ENCODE measurements at regions not wholly inside any gene's neighbourhood (a gene's known extent, or its start where the extent isn't known, plus 50 kb on each side); places are given as distances from the start of the nearest gene placed in this dataset.

DNA sequence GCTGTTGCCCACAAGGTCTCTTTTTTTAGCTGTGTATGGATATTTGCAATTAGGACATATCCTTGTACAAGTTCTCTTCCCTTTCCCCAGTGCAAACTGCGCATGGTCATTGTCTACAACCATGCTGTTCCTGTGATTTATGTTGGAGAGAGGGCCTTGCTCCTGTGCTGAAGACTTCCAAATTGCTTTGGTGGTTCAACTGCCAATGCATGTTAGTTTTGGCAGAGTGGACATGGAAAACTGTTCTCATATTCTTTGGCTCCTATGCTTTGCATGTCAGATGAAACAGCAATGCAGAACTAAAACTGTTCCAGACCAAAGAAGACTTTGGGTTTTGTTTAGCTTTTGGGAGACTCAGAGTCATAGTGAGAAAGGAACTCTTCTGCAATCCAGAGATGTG, 148.8 kb upstream of the EDNRA start:
- no peak overlapping the region for H3K9ac ChIP-seq (ENCODE audit: insufficient read depth in 1 of 2, low read depth in 2 of 2, low read length in 2 of 2)
- no TSS peak for BruUV-seq (replicated peaks)
- WGBS (ENCODE audit: insufficient coverage, low coverage, missing lambda C conversion rate), result 0% methylated on average over 1 of the region's 1 CpG
- POLR2A ChIA-PET, result no interaction called here
- ATAC-seq (no peak), DNase-seq (ENCODE audit: extremely low read depth in 1 of 4, low spot score in 3 of 4) (no peak), FAIRE-seq (no peak)
- in situ Hi-C loops (cut with MboI), result no loop called here
- H3K9me3 ChIP-seq (replicated peaks; ENCODE audit: control insufficient read depth, insufficient read depth, low read depth, low read length), result no peaks in the 10 kb centered on the region
- intact Hi-C loops (cut with micrococcal nuclease), result no loop called here
- no peak overlapping the region for H2AFZ ChIP-seq (ENCODE audit: low read depth, low read length)
- H3K27me3 ChIP-seq (ENCODE audit: control insufficient read depth in 2 of 2, insufficient read depth in 2 of 2, low read length in 2 of 2), result no peaks in the 10 kb centered on the region
- no peak overlapping the region for H3K4me2 ChIP-seq (ENCODE audit: insufficient read depth, low read length)
- H3K9me1 ChIP-seq (ENCODE audit: control insufficient read depth, insufficient read depth, low read length), result no peaks in the 10 kb centered on the region
- H3K27ac ChIP-seq (ENCODE audit: extremely low read depth, low read depth, low read length), result no peak overlapping the region
- no peaks in the 10 kb centered on the region for H3K4me1 ChIP-seq (replicated peaks in 1 of 2; ENCODE audit: control insufficient read depth in 2 of 2, insufficient read depth in 2 of 2, low read length in 2 of 2)
- H3K4me3 ChIP-seq, result no peak overlapping the region
- no peaks in the 10 kb centered on the region for H3K79me2 ChIP-seq (ENCODE audit: control insufficient read depth, insufficient read depth, low read length)
- no peaks in the 10 kb centered on the region for H4K20me1 ChIP-seq (replicated peaks; ENCODE audit: control insufficient read depth, insufficient read depth, low read length)
- CTCF ChIA-PET (ENCODE audit: low intra/inter-chr PET ratio), result no interaction called here
- H3K36me3 ChIP-seq (ENCODE audit: control insufficient read depth, insufficient read depth, low read length), result no peaks in the 10 kb centered on the region
- TF ChIP-seq SIRT6 (IDR thresholded peaks at IDR 0.05; ENCODE audit: low read depth, low read length), result no peak
- TF ChIP-seq MXI1 (IDR thresholded peaks at IDR 0.05; ENCODE audit: low read depth, low read length), result no peak
- no peak for TF ChIP-seq GATAD2A (IDR thresholded peaks at IDR 0.05)
- TF ChIP-seq SIN3B (IDR thresholded peaks at IDR 0.05; ENCODE audit: low read depth), result no peak
- no peak for TF ChIP-seq KAT7 (CRISPR knock-in tag; IDR thresholded peaks at IDR 0.05; ENCODE audit: borderline replicate concordance)
- no peak for TF ChIP-seq TAF15 (IDR thresholded peaks at IDR 0.05; ENCODE audit: low read depth, low read length)
- TF ChIP-seq, protein P1, sequence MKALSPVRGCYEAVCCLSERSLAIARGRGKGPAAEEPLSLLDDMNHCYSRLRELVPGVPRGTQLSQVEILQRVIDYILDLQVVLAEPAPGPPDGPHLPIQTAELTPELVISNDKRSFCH (CRISPR knock-in tag; IDR thresholded peaks at IDR 0.05), result no peak
- TF ChIP-seq, protein P1 (tag; IDR thresholded peaks at IDR 0.05), result no peak
- no peak for TF ChIP-seq E4F1 (CRISPR knock-in tag; IDR thresholded peaks at IDR 0.05; ENCODE audit: borderline replicate concordance)
- TF ChIP-seq, protein P2, sequence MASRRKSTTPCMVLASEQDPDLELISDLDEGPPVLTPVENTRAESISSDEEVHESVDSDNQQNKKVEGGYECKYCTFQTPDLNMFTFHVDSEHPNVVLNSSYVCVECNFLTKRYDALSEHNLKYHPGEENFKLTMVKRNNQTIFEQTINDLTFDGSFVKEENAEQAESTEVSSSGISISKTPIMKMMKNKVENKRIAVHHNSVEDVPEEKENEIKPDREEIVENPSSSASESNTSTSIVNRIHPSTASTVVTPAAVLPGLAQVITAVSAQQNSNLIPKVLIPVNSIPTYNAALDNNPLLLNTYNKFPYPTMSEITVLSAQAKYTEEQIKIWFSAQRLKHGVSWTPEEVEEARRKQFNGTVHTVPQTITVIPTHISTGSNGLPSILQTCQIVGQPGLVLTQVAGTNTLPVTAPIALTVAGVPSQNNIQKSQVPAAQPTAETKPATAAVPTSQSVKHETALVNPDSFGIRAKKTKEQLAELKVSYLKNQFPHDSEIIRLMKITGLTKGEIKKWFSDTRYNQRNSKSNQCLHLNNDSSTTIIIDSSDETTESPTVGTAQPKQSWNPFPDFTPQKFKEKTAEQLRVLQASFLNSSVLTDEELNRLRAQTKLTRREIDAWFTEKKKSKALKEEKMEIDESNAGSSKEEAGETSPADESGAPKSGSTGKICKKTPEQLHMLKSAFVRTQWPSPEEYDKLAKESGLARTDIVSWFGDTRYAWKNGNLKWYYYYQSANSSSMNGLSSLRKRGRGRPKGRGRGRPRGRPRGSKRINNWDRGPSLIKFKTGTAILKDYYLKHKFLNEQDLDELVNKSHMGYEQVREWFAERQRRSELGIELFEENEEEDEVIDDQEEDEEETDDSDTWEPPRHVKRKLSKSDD (conservative IDR thresholded peaks at IDR 0.05; ENCODE audit: low read length), result no peak
- TF ChIP-seq, protein P3, sequence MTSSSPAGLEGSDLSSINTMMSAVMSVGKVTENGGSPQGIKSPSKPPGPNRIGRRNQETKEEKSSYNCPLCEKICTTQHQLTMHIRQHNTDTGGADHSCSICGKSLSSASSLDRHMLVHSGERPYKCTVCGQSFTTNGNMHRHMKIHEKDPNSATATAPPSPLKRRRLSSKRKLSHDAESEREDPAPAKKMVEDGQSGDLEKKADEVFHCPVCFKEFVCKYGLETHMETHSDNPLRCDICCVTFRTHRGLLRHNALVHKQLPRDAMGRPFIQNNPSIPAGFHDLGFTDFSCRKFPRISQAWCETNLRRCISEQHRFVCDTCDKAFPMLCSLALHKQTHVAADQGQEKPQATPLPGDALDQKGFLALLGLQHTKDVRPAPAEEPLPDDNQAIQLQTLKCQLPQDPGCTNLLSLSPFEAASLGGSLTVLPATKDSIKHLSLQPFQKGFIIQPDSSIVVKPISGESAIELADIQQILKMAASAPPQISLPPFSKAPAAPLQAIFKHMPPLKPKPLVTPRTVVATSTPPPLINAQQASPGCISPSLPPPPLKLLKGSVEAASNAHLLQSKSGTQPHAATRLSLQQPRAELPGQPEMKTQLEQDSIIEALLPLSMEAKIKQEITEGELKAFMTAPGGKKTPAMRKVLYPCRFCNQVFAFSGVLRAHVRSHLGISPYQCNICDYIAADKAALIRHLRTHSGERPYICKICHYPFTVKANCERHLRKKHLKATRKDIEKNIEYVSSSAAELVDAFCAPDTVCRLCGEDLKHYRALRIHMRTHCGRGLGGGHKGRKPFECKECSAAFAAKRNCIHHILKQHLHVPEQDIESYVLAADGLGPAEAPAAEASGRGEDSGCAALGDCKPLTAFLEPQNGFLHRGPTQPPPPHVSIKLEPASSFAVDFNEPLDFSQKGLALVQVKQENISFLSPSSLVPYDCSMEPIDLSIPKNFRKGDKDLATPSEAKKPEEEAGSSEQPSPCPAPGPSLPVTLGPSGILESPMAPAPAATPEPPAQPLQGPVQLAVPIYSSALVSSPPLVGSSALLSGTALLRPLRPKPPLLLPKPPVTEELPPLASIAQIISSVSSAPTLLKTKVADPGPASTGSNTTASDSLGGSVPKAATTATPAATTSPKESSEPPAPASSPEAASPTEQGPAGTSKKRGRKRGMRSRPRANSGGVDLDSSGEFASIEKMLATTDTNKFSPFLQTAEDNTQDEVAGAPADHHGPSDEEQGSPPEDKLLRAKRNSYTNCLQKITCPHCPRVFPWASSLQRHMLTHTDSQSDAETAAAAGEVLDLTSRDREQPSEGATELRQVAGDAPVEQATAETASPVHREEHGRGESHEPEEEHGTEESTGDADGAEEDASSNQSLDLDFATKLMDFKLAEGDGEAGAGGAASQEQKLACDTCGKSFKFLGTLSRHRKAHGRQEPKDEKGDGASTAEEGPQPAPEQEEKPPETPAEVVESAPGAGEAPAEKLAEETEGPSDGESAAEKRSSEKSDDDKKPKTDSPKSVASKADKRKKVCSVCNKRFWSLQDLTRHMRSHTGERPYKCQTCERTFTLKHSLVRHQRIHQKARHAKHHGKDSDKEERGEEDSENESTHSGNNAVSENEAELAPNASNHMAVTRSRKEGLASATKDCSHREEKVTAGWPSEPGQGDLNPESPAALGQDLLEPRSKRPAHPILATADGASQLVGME (CRISPR knock-in tag; IDR thresholded peaks at IDR 0.05), result no peak
- no peak for TF ChIP-seq PHB2 (IDR thresholded peaks at IDR 0.05; ENCODE audit: low read depth)
- no peak for TF ChIP-seq SMC3 (conservative IDR thresholded peaks at IDR 0.05; ENCODE audit: insufficient read depth, low read depth, low read length)
